Vagina (tissue), 2 donors: ENCODE measurements at regions not wholly inside any gene's neighbourhood (a gene's known extent, or its start where the extent isn't known, plus 50 kb on each side); places are given as distances from the start of the nearest gene placed in this dataset.

Source experiments
- POLR2A ChIP-seq, 2 donors: fragments of 450-650 bp; IDR thresholded peaks; one replicate each; pipeline ENCODE4 v1.6.1; 2017; ENCODE audit warnings: antibody characterized with exemption in 2 of 2, mild to moderate bottlenecking in 2 of 2, moderate library complexity in 2 of 2
- TF ChIP-seq, protein P1 (sequence below), 3 experiments: fragments of 450-650 bp in 2 of 3; fragments of 200-600 bp in 1 of 3; sonication (generic) in 1 of 3; IDR thresholded peaks; one replicate each; pipeline ENCODE4 v1.5.1; 2017 to 2019; ENCODE audit warnings: antibody characterized with exemption in 3 of 3, mild to moderate bottlenecking in 2 of 3, moderate library complexity in 2 of 3

GRCh38 chr1:93807311-93807930, 71.6 kb downstream of the DNTTIP2 start:
- TF ChIP-seq, protein P1, sequence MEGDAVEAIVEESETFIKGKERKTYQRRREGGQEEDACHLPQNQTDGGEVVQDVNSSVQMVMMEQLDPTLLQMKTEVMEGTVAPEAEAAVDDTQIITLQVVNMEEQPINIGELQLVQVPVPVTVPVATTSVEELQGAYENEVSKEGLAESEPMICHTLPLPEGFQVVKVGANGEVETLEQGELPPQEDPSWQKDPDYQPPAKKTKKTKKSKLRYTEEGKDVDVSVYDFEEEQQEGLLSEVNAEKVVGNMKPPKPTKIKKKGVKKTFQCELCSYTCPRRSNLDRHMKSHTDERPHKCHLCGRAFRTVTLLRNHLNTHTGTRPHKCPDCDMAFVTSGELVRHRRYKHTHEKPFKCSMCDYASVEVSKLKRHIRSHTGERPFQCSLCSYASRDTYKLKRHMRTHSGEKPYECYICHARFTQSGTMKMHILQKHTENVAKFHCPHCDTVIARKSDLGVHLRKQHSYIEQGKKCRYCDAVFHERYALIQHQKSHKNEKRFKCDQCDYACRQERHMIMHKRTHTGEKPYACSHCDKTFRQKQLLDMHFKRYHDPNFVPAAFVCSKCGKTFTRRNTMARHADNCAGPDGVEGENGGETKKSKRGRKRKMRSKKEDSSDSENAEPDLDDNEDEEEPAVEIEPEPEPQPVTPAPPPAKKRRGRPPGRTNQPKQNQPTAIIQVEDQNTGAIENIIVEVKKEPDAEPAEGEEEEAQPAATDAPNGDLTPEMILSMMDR (IDR thresholded peaks at IDR 0.05): no peak
- TF ChIP-seq POLR2A (IDR thresholded peaks at IDR 0.05): no peak
